GM12873 (cell line): ENCODE measurements at regions not wholly inside any gene's neighbourhood (a gene's known extent, or its start where the extent isn't known, plus 50 kb on each side); places are given as distances from the start of the nearest gene placed in this dataset.

Source experiments
- TF ChIP-seq, protein P1 (sequence below): IDR thresholded peaks from 2 replicates; pipeline ENCODE4 v1.5.1; 2012; ENCODE audit warnings: low read depth, mild to moderate bottlenecking, moderate library complexity, low read length, control low read depth; ENCODE audit not compliant: insufficient read depth; ENCODE audit errors: missing control alignments

DNA sequence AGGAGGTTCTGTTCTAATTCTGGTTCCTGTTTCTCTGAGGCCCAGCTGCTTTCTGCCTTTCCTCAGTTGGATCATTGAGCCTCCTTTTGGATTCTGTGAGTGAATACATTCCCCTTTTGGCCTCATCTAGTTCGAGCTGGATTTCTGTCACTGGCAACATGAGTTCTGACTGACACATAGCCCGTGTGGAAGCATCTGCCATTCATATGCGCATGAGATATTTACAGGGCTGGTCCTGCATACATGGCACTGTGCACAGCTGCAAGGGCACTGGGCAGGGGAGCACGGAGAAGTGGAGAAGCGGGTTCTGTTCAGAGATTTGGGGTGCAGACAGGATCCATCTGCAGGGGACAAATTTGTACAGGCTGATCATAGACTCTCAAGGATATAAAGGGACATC lies 352.8 kb downstream of the RPS24 start:
- TF ChIP-seq, protein P1, sequence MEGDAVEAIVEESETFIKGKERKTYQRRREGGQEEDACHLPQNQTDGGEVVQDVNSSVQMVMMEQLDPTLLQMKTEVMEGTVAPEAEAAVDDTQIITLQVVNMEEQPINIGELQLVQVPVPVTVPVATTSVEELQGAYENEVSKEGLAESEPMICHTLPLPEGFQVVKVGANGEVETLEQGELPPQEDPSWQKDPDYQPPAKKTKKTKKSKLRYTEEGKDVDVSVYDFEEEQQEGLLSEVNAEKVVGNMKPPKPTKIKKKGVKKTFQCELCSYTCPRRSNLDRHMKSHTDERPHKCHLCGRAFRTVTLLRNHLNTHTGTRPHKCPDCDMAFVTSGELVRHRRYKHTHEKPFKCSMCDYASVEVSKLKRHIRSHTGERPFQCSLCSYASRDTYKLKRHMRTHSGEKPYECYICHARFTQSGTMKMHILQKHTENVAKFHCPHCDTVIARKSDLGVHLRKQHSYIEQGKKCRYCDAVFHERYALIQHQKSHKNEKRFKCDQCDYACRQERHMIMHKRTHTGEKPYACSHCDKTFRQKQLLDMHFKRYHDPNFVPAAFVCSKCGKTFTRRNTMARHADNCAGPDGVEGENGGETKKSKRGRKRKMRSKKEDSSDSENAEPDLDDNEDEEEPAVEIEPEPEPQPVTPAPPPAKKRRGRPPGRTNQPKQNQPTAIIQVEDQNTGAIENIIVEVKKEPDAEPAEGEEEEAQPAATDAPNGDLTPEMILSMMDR, result no peak

DNA sequence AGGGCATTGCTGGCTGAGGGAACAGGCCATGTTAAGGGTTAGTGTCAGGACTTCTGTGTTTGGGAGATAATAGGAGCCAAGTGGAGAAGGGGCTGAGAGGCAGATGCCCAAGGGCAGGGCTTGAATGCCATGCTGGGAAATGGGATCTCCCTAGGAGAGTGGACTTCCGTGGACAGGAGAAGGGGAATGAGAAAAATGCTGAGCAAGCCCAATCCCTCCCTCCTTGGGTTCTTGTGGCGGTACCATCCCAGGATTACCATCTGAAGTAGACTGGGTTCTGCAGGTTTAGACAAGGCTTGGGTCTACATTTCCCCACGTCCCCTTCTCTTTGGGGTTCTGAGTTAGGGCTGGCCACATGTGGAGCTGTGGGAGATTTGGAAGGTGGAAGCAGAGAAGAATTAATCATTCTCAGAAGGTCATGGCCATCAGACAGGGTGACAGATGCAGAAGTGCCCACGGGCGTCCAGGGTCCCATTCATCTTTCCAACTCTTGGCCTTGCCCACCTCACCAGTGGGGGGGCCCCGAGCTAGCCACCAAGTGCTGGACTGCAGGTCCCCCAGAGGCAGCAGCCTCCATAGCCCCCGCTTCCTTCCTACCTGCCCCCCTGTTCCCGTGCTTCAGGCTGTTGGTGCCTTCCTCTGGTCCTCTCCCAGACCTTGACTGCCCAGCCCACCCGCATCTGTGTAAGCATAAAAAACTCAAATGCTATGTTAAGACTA lies 354.8 kb downstream of the RPS24 start:
- TF ChIP-seq, protein P1, result no peak

DNA sequence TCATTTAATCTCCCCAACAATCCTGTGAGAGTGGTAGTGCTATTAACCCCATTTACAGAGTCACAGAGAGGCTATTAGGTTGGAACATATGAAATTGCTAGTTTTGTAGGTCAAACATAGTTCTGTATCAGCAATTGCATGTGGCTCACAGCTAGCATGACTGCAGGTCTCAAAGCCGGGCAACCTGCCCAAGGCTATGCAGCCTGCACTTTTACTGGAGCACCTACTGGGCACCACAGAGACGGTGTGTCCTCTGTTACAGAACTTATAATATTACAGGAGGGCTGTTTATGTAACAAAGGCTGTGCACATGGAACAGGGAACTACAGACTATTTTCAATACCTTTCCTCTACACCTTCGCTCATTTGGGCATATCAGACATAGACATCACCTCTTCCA lies 355.8 kb downstream of the RPS24 start:
- TF ChIP-seq, protein P1, result no peak

DNA sequence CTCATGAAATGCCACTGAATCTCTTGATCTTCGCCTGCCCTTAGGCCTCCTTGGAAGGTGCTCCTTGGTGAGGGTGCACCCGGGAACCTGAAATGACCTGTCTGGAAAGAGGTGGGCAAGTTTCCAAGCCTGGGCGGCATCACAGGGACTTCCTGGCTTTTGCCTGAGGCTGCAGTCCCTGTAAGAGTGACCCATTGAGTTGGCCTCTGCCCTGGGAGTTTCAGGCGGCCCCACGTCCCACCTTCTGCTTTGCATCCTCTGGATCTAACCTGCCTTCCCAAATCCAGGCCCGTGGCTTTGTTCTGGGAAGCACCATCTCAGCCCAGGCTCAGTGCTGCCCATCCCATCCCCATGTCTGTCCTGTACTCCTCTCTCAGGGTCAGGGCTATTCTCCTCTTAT lies 356.4 kb downstream of the RPS24 start:
- TF ChIP-seq, protein P1, result no peak

DNA sequence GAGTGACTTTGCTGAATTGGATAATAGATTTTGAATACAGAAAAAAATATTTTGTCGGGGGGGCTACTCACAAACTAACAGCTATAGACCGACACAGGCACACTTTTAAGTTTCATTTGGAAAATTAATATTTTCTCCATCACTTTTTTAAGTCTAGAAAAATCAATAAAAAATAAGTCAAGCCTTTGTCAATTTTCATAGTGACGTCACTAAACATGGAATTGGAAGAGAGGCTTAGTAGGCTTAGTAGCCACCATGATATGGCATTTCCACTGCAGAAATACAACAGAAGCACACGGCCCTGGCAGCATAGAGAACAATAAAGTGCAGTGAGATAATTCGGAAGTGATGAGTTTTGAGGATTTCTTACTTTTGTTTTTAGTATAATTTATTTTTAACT lies 357.2 kb downstream of the RPS24 start:
- TF ChIP-seq, protein P1, result no peak

DNA sequence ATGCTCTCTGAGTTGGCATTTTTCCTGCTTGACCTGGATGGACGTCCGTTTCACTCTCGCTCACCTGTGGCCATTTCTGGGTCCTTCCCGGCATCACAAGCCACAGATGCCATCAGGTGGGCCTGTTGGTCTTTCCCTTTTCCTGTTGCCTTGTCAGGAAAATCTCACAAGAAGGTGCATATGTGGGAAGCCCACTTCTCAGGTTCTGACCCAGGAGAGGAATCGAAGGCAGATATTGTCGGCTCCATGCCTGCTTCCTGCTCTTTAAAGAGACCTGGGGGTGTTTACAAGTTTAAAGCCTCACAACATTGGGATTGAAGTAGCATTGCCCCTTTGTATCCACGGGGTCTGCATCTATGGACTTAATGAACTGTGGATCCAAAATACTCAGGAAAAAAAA lies 357.9 kb downstream of the RPS24 start:
- TF ChIP-seq, protein P1, result no peak

DNA sequence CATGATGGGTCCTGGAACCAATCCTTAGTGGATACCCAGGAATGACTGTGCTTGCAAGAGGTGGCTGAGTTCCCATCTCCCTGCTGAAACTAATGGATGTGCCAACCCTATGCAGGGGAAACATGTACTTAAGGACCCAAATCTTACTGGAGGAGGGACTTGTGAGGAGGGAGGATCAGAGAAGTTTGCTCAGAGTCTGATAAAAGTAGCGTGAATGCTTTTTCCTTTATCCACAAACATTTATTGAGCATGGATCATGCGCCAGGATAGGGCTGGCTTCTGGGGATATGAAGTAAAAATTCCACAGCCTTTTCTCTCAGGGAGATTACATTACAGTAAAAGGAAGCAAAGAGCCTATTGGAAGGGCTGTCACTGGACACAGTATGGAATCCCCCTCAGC lies 358.5 kb downstream of the RPS24 start:
- TF ChIP-seq, protein P1, result no peak
